GM19240 (cell line): ENCODE measurements at regions not wholly inside any gene's neighbourhood (a gene's known extent, or its start where the extent isn't known, plus 50 kb on each side); places are given as distances from the start of the nearest gene placed in this dataset.

Source experiments
- DNase-seq: peaks from one replicate; pipeline ENCODE4 v3.0.0; 2011; ENCODE audit warnings: low spot score; ENCODE audit not compliant: insufficient read length

DNA sequence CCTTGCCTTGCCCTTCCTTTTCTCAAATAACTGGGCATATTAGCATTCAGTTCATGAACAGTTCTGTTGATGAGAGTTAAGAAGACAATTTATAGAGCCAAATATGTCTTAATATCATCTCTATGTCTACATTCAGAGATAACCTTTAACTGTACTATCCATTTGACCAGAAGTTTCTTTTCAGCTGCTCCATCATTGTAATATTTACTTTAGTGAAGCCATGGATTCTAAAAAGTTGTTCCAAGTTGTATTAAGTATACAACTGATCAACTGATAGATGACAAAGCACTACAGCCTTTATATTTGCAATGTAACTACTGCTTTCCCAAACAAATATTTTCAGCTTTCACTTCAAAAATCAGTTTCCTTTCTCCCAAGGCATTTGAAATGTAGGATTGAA, 1252.7 kb downstream of the EPHA7 start:
- no peak for DNase-seq

DNA sequence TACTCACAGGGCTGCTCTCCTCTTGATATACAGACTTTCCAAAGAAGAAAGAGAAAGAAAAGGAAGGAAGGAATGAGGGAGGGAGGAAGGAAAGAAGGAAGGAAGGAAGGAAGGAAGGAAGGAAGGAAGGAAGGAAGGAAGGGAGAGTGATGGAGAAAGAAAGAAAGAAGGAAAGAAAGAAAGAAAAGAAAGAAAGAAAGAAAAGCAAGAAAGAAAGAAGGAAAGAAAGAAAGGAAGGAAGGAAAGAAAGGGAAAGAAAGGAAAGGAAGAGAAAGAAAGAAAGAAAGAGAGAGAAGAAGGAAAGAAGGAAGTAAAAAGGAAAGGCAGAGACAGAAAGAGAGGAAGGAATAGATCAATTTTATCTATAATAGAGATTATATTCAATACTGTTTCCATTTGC, 1257.4 kb downstream of the EPHA7 start:
- DNase-seq: no peak

GRCh38 chr6:92160226-92160625, 1259.1 kb downstream of the EPHA7 start:
- no peak for DNase-seq

DNA sequence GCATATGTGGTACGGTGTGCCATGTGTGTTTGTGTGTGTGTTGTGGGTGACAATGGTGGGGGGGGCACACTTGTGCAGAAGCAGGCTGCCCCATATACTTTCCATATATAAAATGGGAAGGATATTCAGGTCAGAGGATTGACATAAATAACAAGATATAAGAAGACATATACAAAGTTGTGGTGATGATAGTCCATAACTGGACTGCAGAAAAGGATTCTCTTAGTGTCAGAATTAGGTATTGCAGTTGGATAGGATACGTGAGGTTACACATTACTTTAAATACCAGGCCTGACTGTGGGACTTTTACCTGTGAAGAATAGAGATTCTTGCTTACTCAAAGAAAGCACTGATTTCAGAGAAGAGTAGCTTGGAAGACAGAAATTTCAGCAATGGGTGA, 1260.3 kb downstream of the EPHA7 start:
- no peak for DNase-seq

- no peak for DNase-seq
Observed at GRCh38 chr6:92150553-92150952, 1268.8 kb downstream of the EPHA7 start.

DNA sequence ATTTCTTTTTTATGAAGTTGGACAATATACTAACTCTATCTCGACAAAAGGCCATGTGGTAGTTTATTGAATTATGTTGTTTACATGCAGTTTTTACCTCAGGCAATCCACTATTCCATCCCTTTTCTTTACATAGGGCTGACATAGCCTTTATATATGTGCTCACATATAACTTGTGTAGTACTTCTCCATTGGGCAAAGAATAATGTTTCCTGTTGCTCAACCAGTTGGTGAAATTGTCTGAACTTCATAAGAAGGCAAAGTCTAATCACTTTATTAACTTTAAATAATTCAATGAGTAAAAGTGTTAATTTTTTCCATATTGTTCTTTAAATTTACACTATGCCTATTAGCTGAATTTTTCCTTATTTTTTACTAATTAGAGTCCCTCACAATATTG, 1272.1 kb downstream of the EPHA7 start:
- DNase-seq: no peak

GRCh38 chr6:92139601-92140000, 1279.8 kb downstream of the EPHA7 start:
- DNase-seq: no peak

- DNase-seq: no peak
Observed at GRCh38 chr6:92132957-92133356, 1286.4 kb downstream of the EPHA7 start.

DNA sequence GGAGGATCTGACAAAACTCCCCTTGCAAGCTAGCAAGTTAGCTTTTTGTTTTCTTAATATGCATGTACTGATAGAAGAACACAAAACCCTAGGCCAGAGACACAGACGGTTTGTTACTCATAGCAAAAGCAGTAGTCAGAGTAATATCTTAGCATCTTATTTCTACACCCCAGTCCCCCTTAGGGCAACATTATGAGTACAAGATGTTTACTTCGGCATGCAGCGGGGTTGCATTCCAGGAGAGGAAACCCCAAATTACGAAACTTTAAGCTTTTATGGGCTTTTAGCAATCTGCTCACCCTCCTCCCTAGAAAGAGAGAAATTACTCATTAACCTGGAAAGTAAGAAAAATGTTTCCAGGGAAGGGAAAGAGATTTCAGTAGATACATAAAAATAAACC, 1286.9 kb downstream of the EPHA7 start:
- DNase-seq: no peak

- no peak for DNase-seq
Observed at GRCh38 chr6:92130944-92131343, 1288.4 kb downstream of the EPHA7 start.

DNA sequence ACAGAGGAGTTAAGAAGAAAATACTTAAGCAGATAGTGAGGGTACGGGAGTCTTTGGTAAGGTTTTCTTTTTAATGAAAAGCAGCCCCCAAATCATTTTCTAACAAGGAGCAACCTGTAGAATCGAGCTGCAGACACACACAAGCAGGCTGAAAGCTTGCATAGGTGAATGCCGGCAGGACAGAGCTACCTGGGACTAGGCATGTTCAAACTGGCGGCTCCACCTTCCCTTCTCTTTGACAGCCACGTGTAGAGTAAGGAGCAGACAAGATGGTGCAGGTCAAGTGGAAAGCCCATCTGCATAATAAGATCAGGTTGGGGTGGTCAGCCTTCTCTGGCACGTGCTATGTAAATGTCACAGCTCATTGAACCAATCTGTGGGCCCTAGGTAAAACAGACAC, 1292.4 kb downstream of the EPHA7 start:
- DNase-seq: no peak

- no peak for DNase-seq
Observed at GRCh38 chr6:92126088-92126487, 1293.3 kb downstream of the EPHA7 start.

GRCh38 chr6:92125681-92126080, 1293.7 kb downstream of the EPHA7 start:
- no peak for DNase-seq

DNA sequence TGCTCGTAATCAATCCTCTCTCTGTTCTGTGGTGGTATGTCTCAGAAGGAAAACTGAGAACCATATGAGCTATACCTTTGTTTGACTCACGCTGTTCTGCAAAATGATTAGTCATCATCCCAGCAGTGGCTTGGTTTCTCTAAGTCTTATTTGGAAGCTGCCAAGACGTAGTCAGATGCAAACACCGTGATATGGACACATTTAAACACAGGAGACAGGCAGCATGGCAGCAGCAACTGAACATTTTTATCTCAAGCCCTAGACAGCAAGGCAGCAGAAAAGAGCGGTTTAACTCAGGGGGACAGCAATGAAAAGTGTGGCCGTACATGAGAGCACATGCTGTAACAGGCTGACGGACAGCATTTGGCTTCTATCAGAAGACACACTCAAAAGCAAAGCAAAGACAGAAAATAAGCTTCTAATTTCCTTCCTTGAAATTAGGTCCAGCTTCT, 1295.1 kb downstream of the EPHA7 start:
- no peak for DNase-seq

DNA sequence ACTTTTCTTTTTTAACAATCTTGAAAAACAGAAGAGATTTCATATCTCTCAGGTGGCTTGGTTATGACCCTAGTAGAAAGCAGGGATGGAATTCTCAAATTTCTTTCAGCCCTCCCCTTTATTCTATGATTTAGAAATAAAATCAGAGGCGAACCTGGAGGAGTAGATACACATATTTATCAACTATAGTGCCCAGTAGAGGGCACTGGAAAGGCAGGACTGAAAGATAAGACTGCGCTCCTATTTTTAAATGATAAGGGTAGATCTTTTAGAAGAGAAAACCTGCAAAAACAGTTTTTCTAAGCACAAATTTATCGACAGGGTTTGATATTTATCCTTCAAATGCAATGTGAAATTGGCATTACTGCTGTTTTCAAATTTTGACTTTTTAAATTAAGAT, 1296.6 kb downstream of the EPHA7 start:
- no peak for DNase-seq

GRCh38 chr6:92121228-92121627, 1298.1 kb downstream of the EPHA7 start:
- DNase-seq: no peak

- DNase-seq: no peak
Observed at GRCh38 chr6:92117800-92118199, 1301.6 kb downstream of the EPHA7 start.

GRCh38 chr6:92114797-92115196, 1304.6 kb downstream of the EPHA7 start:
- DNase-seq: no peak

DNA sequence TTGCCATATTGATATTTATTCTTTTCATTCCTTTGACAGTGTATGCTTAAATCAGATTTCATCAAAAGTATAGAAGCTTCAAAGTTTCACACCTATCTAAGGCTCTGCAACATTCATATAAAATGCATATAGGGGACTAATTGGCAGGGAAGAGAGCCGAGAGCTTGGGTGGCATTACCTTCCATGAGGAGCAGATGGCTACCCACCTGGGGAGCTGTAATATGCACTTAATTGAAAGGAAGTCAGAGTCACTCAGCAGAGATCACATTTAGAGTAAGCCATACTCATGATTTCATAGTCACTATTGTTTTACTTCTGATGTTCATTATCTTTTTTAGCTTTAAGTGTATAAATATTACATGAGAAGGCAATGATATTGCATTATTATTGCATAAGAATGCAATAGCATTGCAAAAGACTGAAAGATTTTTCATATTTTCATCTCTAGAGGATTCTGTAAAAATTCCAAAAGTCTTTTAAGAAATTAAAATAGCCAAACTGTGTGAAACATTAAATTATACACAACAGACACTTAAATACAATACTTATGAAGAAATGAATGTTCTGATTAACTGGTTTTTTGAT, 1305.2 kb downstream of the EPHA7 start:
- no peak for DNase-seq

- DNase-seq: no peak
Observed at GRCh38 chr6:92111386-92111785, 1308.0 kb downstream of the EPHA7 start.

GRCh38 chr6:92110403-92110802, 1309.0 kb downstream of the EPHA7 start:
- DNase-seq: no peak

DNA sequence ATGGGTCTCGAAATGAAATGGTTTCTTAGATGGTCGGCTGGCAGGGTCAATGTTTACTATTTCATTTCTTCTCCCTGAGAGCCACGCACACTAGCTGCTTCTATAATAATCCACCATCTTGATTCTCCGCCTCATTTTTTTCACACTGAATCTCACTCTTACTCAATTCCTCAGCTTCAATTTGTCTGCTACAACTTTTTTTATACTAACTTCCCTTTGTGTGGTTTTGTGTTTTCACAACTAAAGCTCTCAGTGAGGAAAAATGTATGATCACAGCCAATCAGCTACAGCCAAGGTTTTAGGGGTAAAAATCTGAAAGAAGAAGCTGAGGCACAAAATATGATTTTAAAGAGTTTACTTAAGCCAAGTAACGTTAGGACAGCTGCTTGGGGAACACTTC, 1309.4 kb downstream of the EPHA7 start:
- DNase-seq: no peak

DNA sequence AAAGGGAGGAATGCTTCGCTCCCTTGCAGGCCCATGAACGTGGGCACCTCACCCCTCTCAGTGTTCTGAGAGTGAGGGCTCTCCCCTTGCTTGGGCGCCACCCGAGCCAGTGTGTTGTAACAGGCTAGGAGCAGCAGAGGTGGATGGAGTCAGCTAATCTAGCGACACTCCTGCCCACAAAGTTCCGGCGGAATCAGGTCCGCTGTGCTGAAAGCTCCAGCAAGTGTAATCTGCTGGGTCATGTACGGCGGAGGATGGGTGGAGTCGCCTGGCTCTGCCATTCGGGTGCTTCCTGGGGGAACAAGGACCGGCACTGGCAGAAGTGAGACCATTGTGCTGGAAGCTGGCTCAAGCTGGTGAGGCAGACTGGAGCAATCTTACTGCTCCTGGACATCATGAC, 1310.1 kb downstream of the EPHA7 start:
- no peak for DNase-seq

GRCh38 chr6:92086750-92087149, 1332.6 kb downstream of the EPHA7 start:
- DNase-seq: no peak
